ENCODE measurements at regions not wholly inside any gene's neighbourhood (a gene's known extent, or its start where the extent isn't known, plus 50 kb on each side); places are given as distances from the start of the nearest gene placed in this dataset.

DNA sequence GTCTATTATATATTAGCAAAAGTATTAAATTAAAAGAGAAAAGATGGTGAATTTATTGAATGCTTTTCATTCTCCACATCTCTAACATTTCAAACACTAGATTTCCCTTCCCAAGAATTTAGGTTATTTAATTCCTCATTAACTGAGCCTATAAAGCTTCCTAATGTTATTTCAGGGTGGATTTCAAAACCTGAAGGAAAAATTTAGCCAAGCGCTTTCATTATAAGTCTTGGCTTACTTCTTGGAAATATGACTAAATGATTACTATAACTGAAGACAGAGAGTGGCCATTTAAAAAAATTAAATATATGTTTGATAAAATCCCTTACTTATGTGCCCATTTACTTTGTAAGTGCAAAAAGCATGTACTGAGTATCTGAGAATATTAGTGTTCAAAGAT, 141.8 kb upstream of the ARSJ start:
- TF ChIP-seq, protein P1, sequence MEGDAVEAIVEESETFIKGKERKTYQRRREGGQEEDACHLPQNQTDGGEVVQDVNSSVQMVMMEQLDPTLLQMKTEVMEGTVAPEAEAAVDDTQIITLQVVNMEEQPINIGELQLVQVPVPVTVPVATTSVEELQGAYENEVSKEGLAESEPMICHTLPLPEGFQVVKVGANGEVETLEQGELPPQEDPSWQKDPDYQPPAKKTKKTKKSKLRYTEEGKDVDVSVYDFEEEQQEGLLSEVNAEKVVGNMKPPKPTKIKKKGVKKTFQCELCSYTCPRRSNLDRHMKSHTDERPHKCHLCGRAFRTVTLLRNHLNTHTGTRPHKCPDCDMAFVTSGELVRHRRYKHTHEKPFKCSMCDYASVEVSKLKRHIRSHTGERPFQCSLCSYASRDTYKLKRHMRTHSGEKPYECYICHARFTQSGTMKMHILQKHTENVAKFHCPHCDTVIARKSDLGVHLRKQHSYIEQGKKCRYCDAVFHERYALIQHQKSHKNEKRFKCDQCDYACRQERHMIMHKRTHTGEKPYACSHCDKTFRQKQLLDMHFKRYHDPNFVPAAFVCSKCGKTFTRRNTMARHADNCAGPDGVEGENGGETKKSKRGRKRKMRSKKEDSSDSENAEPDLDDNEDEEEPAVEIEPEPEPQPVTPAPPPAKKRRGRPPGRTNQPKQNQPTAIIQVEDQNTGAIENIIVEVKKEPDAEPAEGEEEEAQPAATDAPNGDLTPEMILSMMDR (IDR thresholded peaks at IDR 0.05 in 4 of 5, conservative IDR thresholded peaks at IDR 0.05 in 1 of 5) = no peak
- no peak for TF ChIP-seq POLR2A (IDR thresholded peaks at IDR 0.05)

All from gastrocnemius medialis (tissue), 4 donors.